ENCODE measurements at regions not wholly inside any gene's neighbourhood (a gene's known extent, or its start where the extent isn't known, plus 50 kb on each side); places are given as distances from the start of the nearest gene placed in this dataset.

- H3K4me1 ChIP-seq (ENCODE audit: control insufficient read depth in 1 of 2, insufficient read depth in 1 of 2, low read depth in 1 of 2, low read length in 1 of 2), result peaks cover 0 to 5% of the 10 kb centered on the region in 2 experiments
- H3K27me3 ChIP-seq, result no peaks in the 10 kb centered on the region
- no peaks in the 10 kb centered on the region for H3K36me3 ChIP-seq
- H3K27ac ChIP-seq, result no peak overlapping the region
- H3K4me3 ChIP-seq (ENCODE audit: low read depth in 1 of 2, low read length in 1 of 2), result no peak overlapping the region
- no peak for TF ChIP-seq CTCF (IDR thresholded peaks at IDR 0.05)
- H3K9me3 ChIP-seq, result no peaks in the 10 kb centered on the region
These were observed 72.6 kb downstream of the TENT5C start for GRCh38 chr1:117678246-117678977.

GRCh38 chr1:117679299-117679698 lies 73.5 kb downstream of the TENT5C start:
- Histone ChIP-seq H3K4me3 (ENCODE audit: low read depth in 1 of 2, low read length in 1 of 2) (no peak overlapping the region), H3K27me3 (no peaks in the 10 kb centered on the region), H3K27ac (no peak overlapping the region), H3K4me1 (ENCODE audit: control insufficient read depth in 1 of 2, insufficient read depth in 1 of 2, low read depth in 1 of 2, low read length in 1 of 2) (peaks cover 0 to 5% of the 10 kb centered on the region in 2 experiments), H3K36me3 (no peaks in the 10 kb centered on the region), H3K9me3 (no peaks in the 10 kb centered on the region)
- TF ChIP-seq CTCF (IDR thresholded peaks at IDR 0.05), result no peak

GRCh38 chr1:117679868-117680267 lies 74.0 kb downstream of the TENT5C start:
- Histone ChIP-seq H3K9me3 (no peaks in the 10 kb centered on the region), H3K27ac (no peak overlapping the region), H3K27me3 (no peaks in the 10 kb centered on the region), H3K4me1 (ENCODE audit: control insufficient read depth in 1 of 2, insufficient read depth in 1 of 2, low read depth in 1 of 2, low read length in 1 of 2) (peaks cover 0 to 5% of the 10 kb centered on the region in 2 experiments), H3K36me3 (no peaks in the 10 kb centered on the region), H3K4me3 (ENCODE audit: low read depth in 1 of 2, low read length in 1 of 2) (no peak overlapping the region)
- no peak for TF ChIP-seq CTCF (IDR thresholded peaks at IDR 0.05)

- Histone ChIP-seq H3K27ac (no peak overlapping the region), H3K4me1 (ENCODE audit: control insufficient read depth in 1 of 2, insufficient read depth in 1 of 2, low read depth in 1 of 2, low read length in 1 of 2) (peaks cover 0 to 5% of the 10 kb centered on the region in 2 experiments), H3K4me3 (ENCODE audit: low read depth in 1 of 2, low read length in 1 of 2) (no peak overlapping the region), H3K36me3 (no peaks in the 10 kb centered on the region), H3K9me3 (no peaks in the 10 kb centered on the region), H3K27me3 (no peaks in the 10 kb centered on the region)
- no peak for TF ChIP-seq CTCF (IDR thresholded peaks at IDR 0.05)
These were observed 74.6 kb downstream of the TENT5C start for GRCh38 chr1:117680316-117681002.

GRCh38 chr1:117681093-117681900 lies 75.4 kb downstream of the TENT5C start:
- no peaks in the 10 kb centered on the region for H3K36me3 ChIP-seq
- no peak overlapping the region for H3K4me3 ChIP-seq (ENCODE audit: low read depth in 1 of 2, low read length in 1 of 2)
- no peaks in the 10 kb centered on the region for H3K27me3 ChIP-seq
- H3K4me1 ChIP-seq (ENCODE audit: control insufficient read depth in 1 of 2, insufficient read depth in 1 of 2, low read depth in 1 of 2, low read length in 1 of 2), result peaks cover 0 to 5% of the 10 kb centered on the region in 2 experiments
- H3K27ac ChIP-seq, result no peak overlapping the region
- TF ChIP-seq CTCF (IDR thresholded peaks at IDR 0.05), result no peak
- H3K9me3 ChIP-seq, result no peaks in the 10 kb centered on the region

All from neutrophil (primary cell).